WTC11 (cell line): ENCODE measurements at regions not wholly inside any gene's neighbourhood (a gene's known extent, or its start where the extent isn't known, plus 50 kb on each side); places are given as distances from the start of the nearest gene placed in this dataset.

ENCODE experiments used
- CBFB ChIP-seq: sonication (generic); formaldehyde crosslinking; IDR thresholded peaks from 2 replicates; pipeline ENCODE4 v1.8.1; 2022; ENCODE audit warnings: mild to moderate bottlenecking, low read depth, missing genetic modification reagents
- CREB1 ChIP-seq: sonication (generic); formaldehyde crosslinking; IDR thresholded peaks from 2 replicates; pipeline ENCODE4 v1.8.0; 2023; ENCODE audit warnings: mild to moderate bottlenecking, missing genetic modification reagents
- JUN ChIP-seq: sonication (generic); formaldehyde crosslinking; IDR thresholded peaks from 2 replicates; pipeline ENCODE4 v1.8.0; 2023; ENCODE audit warnings: mild to moderate bottlenecking, missing genetic modification reagents
- TEAD1 ChIP-seq: sonication (generic); formaldehyde crosslinking; IDR thresholded peaks from 2 replicates; pipeline ENCODE4 v1.8.0; 2022; ENCODE audit warnings: mild to moderate bottlenecking, missing genetic modification reagents
- TP53 ChIP-seq: sonication (generic); formaldehyde crosslinking; IDR thresholded peaks from 2 replicates; pipeline ENCODE4 v1.8.1; 2023; ENCODE audit warnings: mild to moderate bottlenecking, missing genetic modification reagents
- TF ChIP-seq, protein P1 (sequence below): sonication (generic); formaldehyde crosslinking; IDR thresholded peaks from 2 replicates; pipeline ENCODE4 v1.8.0; 2023; ENCODE audit warnings: missing genetic modification reagents
- TF ChIP-seq, protein P2 (sequence below): fragments of 200-600 bp; IDR thresholded peaks from 2 replicates; pipeline ENCODE4 v1.8.0; 2022; ENCODE audit warnings: antibody characterized with exemption
- TF ChIP-seq, protein P3 (sequence below): sonication (generic); formaldehyde crosslinking; IDR thresholded peaks from 2 replicates; pipeline ENCODE4 v1.8.1; 2023; ENCODE audit warnings: mild to moderate bottlenecking, moderate library complexity, missing genetic modification reagents
- TF ChIP-seq, protein P4 (sequence below): sonication (generic); formaldehyde crosslinking; IDR thresholded peaks from 2 replicates; pipeline ENCODE4 v1.8.1; 2022; ENCODE audit warnings: mild to moderate bottlenecking, moderate library complexity, missing genetic modification reagents
- TF ChIP-seq, protein P5 (sequence below): sonication (generic); formaldehyde crosslinking; IDR thresholded peaks from 2 replicates; pipeline ENCODE4 v1.8.0; 2022; ENCODE audit warnings: mild to moderate bottlenecking, missing genetic modification reagents
- TF ChIP-seq, protein P6 (sequence below): sonication (generic); formaldehyde crosslinking; IDR thresholded peaks from 2 replicates; pipeline ENCODE4 v1.8.1; 2023; ENCODE audit warnings: mild to moderate bottlenecking, missing genetic modification reagents, moderate library complexity

DNA sequence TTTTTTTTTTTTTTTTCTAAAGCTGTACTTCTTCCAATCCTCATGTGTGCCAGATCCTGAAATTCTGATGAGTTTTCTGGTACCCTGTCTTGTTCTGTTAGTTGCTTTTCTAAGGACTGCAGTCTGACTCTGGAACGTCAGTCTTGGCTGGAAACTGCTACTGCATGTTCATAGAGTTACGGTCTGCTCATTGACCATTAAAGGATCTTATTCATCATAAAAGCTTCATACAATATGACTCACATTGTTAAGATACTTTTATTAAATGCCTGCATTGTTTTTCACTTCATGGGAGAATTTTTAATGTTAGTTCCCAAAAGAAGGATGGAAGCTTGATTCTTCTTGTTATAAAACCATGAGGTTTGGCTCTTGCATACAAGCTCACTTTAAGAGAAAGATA, 233.6 kb downstream of the SYT10 start:
- TF ChIP-seq, protein P1, sequence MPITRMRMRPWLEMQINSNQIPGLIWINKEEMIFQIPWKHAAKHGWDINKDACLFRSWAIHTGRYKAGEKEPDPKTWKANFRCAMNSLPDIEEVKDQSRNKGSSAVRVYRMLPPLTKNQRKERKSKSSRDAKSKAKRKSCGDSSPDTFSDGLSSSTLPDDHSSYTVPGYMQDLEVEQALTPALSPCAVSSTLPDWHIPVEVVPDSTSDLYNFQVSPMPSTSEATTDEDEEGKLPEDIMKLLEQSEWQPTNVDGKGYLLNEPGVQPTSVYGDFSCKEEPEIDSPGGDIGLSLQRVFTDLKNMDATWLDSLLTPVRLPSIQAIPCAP (CRISPR knock-in tag), result no peak
- TF ChIP-seq, protein P2, sequence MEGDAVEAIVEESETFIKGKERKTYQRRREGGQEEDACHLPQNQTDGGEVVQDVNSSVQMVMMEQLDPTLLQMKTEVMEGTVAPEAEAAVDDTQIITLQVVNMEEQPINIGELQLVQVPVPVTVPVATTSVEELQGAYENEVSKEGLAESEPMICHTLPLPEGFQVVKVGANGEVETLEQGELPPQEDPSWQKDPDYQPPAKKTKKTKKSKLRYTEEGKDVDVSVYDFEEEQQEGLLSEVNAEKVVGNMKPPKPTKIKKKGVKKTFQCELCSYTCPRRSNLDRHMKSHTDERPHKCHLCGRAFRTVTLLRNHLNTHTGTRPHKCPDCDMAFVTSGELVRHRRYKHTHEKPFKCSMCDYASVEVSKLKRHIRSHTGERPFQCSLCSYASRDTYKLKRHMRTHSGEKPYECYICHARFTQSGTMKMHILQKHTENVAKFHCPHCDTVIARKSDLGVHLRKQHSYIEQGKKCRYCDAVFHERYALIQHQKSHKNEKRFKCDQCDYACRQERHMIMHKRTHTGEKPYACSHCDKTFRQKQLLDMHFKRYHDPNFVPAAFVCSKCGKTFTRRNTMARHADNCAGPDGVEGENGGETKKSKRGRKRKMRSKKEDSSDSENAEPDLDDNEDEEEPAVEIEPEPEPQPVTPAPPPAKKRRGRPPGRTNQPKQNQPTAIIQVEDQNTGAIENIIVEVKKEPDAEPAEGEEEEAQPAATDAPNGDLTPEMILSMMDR, result no peak
- no peak for TF ChIP-seq CREB1 (CRISPR knock-in tag)
- TF ChIP-seq, protein P3, sequence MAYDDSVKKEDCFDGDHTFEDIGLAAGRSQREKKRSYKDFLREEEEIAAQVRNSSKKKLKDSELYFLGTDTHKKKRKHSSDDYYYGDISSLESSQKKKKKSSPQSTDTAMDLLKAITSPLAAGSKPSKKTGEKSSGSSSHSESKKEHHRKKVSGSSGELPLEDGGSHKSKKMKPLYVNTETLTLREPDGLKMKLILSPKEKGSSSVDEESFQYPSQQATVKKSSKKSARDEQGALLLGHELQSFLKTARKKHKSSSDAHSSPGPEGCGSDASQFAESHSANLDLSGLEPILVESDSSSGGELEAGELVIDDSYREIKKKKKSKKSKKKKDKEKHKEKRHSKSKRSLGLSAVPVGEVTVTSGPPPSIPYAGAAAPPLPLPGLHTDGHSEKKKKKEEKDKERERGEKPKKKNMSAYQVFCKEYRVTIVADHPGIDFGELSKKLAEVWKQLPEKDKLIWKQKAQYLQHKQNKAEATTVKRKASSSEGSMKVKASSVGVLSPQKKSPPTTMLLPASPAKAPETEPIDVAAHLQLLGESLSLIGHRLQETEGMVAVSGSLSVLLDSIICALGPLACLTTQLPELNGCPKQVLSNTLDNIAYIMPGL (CRISPR knock-in tag), result no peak
- no peak for TF ChIP-seq TP53 (CRISPR knock-in tag)
- TF ChIP-seq, protein P4, sequence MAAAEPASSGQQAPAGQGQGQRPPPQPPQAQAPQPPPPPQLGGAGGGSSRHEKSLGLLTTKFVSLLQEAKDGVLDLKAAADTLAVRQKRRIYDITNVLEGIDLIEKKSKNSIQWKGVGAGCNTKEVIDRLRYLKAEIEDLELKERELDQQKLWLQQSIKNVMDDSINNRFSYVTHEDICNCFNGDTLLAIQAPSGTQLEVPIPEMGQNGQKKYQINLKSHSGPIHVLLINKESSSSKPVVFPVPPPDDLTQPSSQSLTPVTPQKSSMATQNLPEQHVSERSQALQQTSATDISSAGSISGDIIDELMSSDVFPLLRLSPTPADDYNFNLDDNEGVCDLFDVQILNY, result no peak
- TF ChIP-seq, protein P5, sequence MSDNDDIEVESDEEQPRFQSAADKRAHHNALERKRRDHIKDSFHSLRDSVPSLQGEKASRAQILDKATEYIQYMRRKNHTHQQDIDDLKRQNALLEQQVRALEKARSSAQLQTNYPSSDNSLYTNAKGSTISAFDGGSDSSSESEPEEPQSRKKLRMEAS (CRISPR knock-in tag), result no peak
- TF ChIP-seq, protein P6, sequence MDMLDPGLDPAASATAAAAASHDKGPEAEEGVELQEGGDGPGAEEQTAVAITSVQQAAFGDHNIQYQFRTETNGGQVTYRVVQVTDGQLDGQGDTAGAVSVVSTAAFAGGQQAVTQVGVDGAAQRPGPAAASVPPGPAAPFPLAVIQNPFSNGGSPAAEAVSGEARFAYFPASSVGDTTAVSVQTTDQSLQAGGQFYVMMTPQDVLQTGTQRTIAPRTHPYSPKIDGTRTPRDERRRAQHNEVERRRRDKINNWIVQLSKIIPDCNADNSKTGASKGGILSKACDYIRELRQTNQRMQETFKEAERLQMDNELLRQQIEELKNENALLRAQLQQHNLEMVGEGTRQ (CRISPR knock-in tag), result no peak
- no peak for TF ChIP-seq TEAD1 (CRISPR knock-in tag)
- TF ChIP-seq CBFB, result no peak
- no peak for TF ChIP-seq JUN
